Lower lobe of right lung (tissue), 2 donors: ENCODE measurements at regions not wholly inside any gene's neighbourhood (a gene's known extent, or its start where the extent isn't known, plus 50 kb on each side); places are given as distances from the start of the nearest gene placed in this dataset.

Source experiments
- ATAC-seq, 2 donors: fragments of 200-7000 bp; cut with Tn5 transposase; one replicate each; pipeline ENCODE4 v1.9.1; 2020 to 2022; ENCODE audit warnings: mild to moderate bottlenecking in 2 of 2, moderate library complexity in 2 of 2
- DNase-seq: peaks from one replicate; pipeline ENCODE4 v3.0.0-alpha.2; 2020
- H3K27ac ChIP-seq: fragments of 200-600 bp; one replicate; pipeline ENCODE4 v1.8.0; 2022
- H3K27me3 ChIP-seq: fragments of 200-600 bp; one replicate; pipeline ENCODE4 v1.8.0; 2022; ENCODE audit warnings: low read depth
- H3K36me3 ChIP-seq: fragments of 200-600 bp; one replicate; pipeline ENCODE4 v1.8.0; 2022; ENCODE audit warnings: mild to moderate bottlenecking
- H3K4me1 ChIP-seq: fragments of 200-600 bp; one replicate; pipeline ENCODE4 v1.8.0; 2022
- H3K4me3 ChIP-seq: fragments of 200-600 bp; one replicate; pipeline ENCODE4 v1.8.0; 2022; ENCODE audit warnings: mild to moderate bottlenecking
- H3K9me3 ChIP-seq: fragments of 200-600 bp; one replicate; pipeline ENCODE4 v1.8.0; 2022
- intact Hi-C: fragments of 100-400 bp; cut with DNase I; formaldehyde crosslinking; loops from one replicate; pipeline ENCODE4 v1.11.0; 2022
- TF ChIP-seq, protein P1 (sequence below): fragments of 200-600 bp; IDR thresholded peaks from one replicate; pipeline ENCODE4 v1.8.0; 2022; ENCODE audit warnings: antibody characterized with exemption, mild to moderate bottlenecking
- donor health status: DM: no; HTN: yes; CAD: no; lungs with severe emphysema.

DNA sequence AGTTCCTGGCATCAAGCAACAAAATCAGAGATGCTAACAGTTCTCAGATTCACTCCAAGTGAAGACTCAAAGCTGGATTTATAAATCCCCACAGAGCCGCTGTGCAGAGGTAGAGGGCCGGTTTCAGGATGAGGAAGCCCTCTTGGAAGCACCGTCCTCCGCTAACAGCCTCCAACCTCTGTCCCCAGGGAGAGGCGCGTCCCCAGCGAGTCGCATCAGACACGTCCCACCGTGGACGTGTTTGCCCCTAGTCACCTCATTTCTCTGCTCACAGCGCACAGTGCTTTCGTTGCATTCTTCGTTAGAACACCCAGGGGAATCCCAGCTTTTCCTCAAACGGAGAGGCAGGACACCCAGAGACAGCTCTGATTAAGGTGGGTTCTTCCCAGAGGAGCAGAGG lies 642.9 kb downstream of the BRD1 start:
- DNase-seq = peak; percentile 20
- peaks cover 28% of the 10 kb centered on the region for H3K27me3 ChIP-seq
- ATAC-seq = no peak
- TF ChIP-seq, protein P1, sequence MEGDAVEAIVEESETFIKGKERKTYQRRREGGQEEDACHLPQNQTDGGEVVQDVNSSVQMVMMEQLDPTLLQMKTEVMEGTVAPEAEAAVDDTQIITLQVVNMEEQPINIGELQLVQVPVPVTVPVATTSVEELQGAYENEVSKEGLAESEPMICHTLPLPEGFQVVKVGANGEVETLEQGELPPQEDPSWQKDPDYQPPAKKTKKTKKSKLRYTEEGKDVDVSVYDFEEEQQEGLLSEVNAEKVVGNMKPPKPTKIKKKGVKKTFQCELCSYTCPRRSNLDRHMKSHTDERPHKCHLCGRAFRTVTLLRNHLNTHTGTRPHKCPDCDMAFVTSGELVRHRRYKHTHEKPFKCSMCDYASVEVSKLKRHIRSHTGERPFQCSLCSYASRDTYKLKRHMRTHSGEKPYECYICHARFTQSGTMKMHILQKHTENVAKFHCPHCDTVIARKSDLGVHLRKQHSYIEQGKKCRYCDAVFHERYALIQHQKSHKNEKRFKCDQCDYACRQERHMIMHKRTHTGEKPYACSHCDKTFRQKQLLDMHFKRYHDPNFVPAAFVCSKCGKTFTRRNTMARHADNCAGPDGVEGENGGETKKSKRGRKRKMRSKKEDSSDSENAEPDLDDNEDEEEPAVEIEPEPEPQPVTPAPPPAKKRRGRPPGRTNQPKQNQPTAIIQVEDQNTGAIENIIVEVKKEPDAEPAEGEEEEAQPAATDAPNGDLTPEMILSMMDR = no peak
- no peak overlapping the region for H3K27ac ChIP-seq
- H3K36me3 ChIP-seq = no peaks in the 10 kb centered on the region
- H3K4me1 ChIP-seq = no peaks in the 10 kb centered on the region
- H3K4me3 ChIP-seq = no peak overlapping the region
- intact Hi-C loops = no loop called here
- H3K9me3 ChIP-seq = no peaks in the 10 kb centered on the region

DNA sequence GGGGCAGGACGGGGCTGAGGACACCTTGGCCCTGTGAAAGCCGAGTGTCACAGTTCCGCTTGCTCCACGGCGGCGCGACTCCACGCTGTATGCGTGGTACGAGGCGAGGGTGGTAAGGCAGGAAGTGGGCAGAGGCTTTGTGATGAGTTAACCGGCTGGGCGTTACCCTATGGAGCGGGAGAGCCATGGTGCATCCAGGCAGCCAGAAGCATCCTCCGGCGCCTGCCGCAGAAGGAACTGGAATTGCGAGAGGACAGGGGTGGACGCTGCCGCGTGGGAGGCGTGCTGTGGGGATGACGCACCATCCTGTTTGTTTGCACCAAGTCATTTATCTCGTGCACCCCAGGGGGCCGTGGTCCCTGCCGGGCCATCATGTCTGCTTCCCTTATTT lies 643.9 kb downstream of the BRD1 start:
- no peak overlapping the region for H3K27ac ChIP-seq
- H3K4me1 ChIP-seq = no peaks in the 10 kb centered on the region
- H3K36me3 ChIP-seq = no peaks in the 10 kb centered on the region
- intact Hi-C loops = no loop called here
- DNase-seq = peak; percentile 35
- H3K4me3 ChIP-seq = no peak overlapping the region
- no peaks in the 10 kb centered on the region for H3K9me3 ChIP-seq
- H3K27me3 ChIP-seq = peaks cover 28% of the 10 kb centered on the region
- TF ChIP-seq, protein P1 = no peak
- no peak for ATAC-seq

DNA sequence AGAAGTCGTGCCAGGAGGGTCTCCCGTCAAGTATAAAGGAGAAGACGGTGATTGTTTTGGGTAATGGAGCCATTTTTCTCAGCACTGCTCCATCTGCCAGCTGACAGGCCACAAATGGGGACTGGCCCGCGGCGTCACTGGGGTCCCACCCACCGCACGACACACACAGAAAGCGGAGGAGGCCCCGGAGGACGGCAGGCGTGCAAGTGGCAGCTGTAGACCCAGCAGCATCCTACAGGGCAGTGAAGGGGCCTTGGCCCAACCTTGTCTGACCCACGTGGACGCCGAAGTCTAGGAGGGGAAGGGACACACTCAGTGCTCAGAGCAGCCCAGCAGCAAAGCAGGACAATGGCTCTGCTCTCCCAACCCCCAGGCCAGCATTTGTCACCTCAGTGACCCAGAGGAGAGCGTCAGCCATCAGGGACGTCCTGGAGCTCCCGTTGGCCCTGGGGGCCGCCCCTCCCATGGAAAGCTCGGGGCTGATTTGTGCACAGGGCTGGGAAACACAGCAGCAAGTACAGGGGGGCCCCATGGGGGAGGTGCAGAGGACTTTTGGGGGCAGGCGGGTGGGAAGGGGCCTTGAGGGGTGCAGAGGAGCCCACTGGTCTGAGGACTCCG lies 644.4 kb downstream of the BRD1 start:
- Histone ChIP-seq H3K9me3 (no peaks in the 10 kb centered on the region), H3K4me3 (no peak overlapping the region), H3K27me3 (peaks cover 28% of the 10 kb centered on the region), H3K27ac (no peak overlapping the region), H3K36me3 (no peaks in the 10 kb centered on the region), H3K4me1 (no peaks in the 10 kb centered on the region)
- ATAC-seq (peak in 1 of 2 donors; percentile 4), DNase-seq (peak; percentile 12)
- TF ChIP-seq, protein P1 = no peak
- intact Hi-C loops = no loop called here

DNA sequence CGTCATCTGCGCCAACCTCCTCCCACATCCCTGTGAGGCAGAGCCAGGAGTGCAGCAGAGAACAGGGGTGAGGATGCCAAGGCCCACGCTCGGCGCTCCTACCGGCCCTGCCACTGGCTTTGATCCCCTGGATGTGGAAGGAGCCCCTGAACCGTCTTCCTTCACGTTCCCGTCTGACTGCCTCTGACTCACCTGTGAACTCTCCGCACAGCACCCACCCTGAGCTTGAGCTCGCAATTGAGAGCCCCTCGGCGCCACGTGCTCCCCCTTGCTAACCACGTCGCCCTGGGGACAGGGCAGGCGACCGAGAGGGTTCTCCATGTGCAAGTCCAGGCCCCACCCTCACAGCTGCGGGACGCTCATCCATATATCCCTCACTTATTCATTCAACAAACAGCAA lies 645.3 kb downstream of the BRD1 start:
- intact Hi-C loops = no loop called here
- Histone ChIP-seq H3K27ac (no peak overlapping the region), H3K4me1 (no peaks in the 10 kb centered on the region), H3K4me3 (no peak overlapping the region), H3K27me3 (peaks cover 30% of the 10 kb centered on the region), H3K36me3 (no peaks in the 10 kb centered on the region), H3K9me3 (no peaks in the 10 kb centered on the region)
- TF ChIP-seq, protein P1 = no peak
- ATAC-seq (no peak), DNase-seq (peak; percentile 43)

DNA sequence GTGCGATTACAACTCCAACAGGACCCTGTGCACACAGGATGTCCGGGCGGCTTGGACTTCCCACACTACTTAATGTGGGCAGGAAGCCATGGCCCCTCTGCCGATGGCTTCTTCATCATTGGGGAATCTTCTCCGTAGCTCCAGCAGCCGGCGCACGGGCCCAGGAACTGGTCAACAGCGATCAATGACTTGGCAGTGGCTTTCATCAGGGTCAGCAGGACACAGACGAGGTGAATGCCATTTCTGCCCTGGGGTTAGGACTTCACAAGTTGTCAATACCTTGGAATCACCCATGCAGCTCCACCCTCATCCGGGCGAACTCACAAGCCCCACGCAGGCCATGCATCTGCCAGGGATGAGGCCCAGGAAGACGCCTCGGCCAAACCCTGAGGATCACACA lies 645.7 kb downstream of the BRD1 start:
- Histone ChIP-seq H3K9me3 (no peaks in the 10 kb centered on the region), H3K4me3 (no peak overlapping the region), H3K27me3 (peaks cover 34% of the 10 kb centered on the region), H3K27ac (no peak overlapping the region), H3K36me3 (no peaks in the 10 kb centered on the region), H3K4me1 (no peaks in the 10 kb centered on the region)
- TF ChIP-seq, protein P1 = no peak
- no peak for ATAC-seq
- DNase-seq = peak; percentile 24
- intact Hi-C loops = no loop called here

DNA sequence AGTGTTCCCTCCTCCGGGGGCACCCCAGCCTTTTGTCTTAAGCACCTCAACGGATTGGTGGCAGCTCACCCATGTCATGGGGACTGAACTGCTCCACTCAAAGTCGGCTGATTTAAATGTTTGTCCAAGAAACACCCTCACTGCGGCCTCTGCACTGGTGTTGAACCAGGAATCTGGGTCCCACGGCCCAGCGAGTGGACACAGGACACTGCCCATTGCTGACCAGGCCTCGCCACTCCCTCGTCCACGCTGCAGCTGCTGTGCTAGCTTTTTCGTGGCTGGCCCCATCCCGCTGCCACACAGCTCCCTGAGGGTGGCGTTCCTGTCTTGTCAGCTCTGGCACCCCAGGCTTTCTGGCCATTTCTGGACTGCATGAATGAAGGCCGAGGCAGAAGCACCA lies 646.2 kb downstream of the BRD1 start:
- Histone ChIP-seq H3K27ac (no peak overlapping the region), H3K9me3 (no peaks in the 10 kb centered on the region), H3K36me3 (no peaks in the 10 kb centered on the region), H3K4me3 (no peak overlapping the region), H3K27me3 (peaks cover 35% of the 10 kb centered on the region), H3K4me1 (no peaks in the 10 kb centered on the region)
- intact Hi-C loops = no loop called here
- TF ChIP-seq, protein P1 = no peak
- ATAC-seq (no peak), DNase-seq (peak; percentile 36)
